H1 (cell line): ENCODE measurements at regions not wholly inside any gene's neighbourhood (a gene's known extent, or its start where the extent isn't known, plus 50 kb on each side); places are given as distances from the start of the nearest gene placed in this dataset.

ENCODE experiments used
- BACH1 ChIP-seq: IDR thresholded peaks from 2 replicates; pipeline ENCODE4 v1.6.1; 2012; ENCODE audit warnings: low read length, improper control_type of control experiment
- BCL11A ChIP-seq, 2 experiments: IDR thresholded peaks; one replicate each; pipeline ENCODE4 v1.6.1; 2011; ENCODE audit warnings: low read depth in 2 of 2, low read length in 2 of 2, mild to moderate bottlenecking in 2 of 2
- CTCF ChIP-seq, 3 experiments: IDR thresholded peaks; 1 replicate in 2 of 3; 2 replicates in 1 of 3; pipeline versions ENCODE4 v1.5.1 to v1.6.1; 2011; ENCODE audit warnings: low read length in 3 of 3, mild to moderate bottlenecking in 3 of 3, inconsistent platforms in 2 of 3, low read depth in 1 of 3, moderate library complexity in 1 of 3; ENCODE audit not compliant: insufficient read depth in 1 of 3; ENCODE audit errors: control extremely low read depth in 1 of 3
- HDAC6 ChIP-seq: IDR thresholded peaks from one replicate; pipeline ENCODE4 v1.7.1; 2012; ENCODE audit warnings: low read depth, mild to moderate bottlenecking, inconsistent platforms, low read length, moderate library complexity
- POLR2A ChIP-seq, 2 experiments: IDR thresholded peaks; 1 replicate in 1 of 2; 2 replicates in 1 of 2; pipeline ENCODE4 v1.6.1; 2011; ENCODE audit warnings: low read depth in 2 of 2, low read length in 2 of 2, mild to moderate bottlenecking in 2 of 2; ENCODE audit errors: control extremely low read depth in 1 of 2
- YY1 ChIP-seq: IDR thresholded peaks from 2 replicates; pipeline ENCODE4 v1.6.1; 2011; ENCODE audit warnings: low read depth, mild to moderate bottlenecking, low read length

- TF ChIP-seq BACH1 (no peak), CTCF (IDR thresholded peaks at IDR 0.05; ENCODE audit: control extremely low read depth in 1 of 3, insufficient read depth in 1 of 3, low read depth in 1 of 3, low read length in 3 of 3) (no peak), HDAC6 (no peak), POLR2A (IDR thresholded peaks at IDR 0.05; ENCODE audit: control extremely low read depth in 1 of 2, low read depth in 2 of 2, low read length in 2 of 2) (no peak), YY1 (no peak), BCL11A (IDR thresholded peaks at IDR 0.05; ENCODE audit: low read depth in 2 of 2, low read length in 2 of 2) (no peak)
Measured at GRCh38 chr4:57187246-57187645, 77.1 kb upstream of the IGFBP7 start.
